ENCODE measurements at regions not wholly inside any gene's neighbourhood (a gene's known extent, or its start where the extent isn't known, plus 50 kb on each side); places are given as distances from the start of the nearest gene placed in this dataset.

DNA sequence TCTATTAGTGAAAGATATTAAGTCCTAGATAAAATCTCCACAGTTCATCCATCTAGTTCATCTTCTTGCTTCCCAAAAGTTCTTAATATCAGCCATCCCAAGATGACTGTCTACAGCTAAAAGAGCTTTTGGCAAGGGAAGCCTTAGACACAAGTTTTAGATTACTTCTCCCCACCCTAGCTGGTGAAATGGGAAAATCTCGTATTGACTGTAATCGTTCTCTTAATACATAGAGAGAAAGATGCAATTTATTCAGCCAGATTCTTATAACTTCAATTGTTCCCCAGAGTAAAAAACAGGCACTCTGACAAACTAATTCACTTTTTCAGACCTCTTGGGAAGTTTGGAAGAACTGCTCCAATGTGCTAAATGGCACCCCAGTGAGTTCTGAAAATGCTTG, 1439.6 kb upstream of the C9orf72 start:
- no peak overlapping the region for H3K4ac ChIP-seq (ENCODE audit: low read depth, low read length)
- no TSS peak for BruUV-seq (replicated peaks)
- H2BK5ac ChIP-seq (ENCODE audit: low read depth, low read length, poor library complexity, severe bottlenecking), result no peak overlapping the region
- ChIA-PET POLR2A (ENCODE audit: unreplicated experiment) (no interaction called here), CTCF (no interaction called here)
- no peaks in the 10 kb centered on the region for H3K9me3 ChIP-seq (ENCODE audit: control insufficient read depth, insufficient read depth, low read length)
- H3K18ac ChIP-seq (ENCODE audit: low read depth, low read length), result no peak overlapping the region
- H2AK5ac ChIP-seq (ENCODE audit: low read depth, low read length), result no peak overlapping the region
- H3K56ac ChIP-seq (ENCODE audit: extremely low read depth, insufficient read depth, low read length), result no peak overlapping the region
- H4K5ac ChIP-seq (ENCODE audit: low read depth, low read length), result no peak overlapping the region
- H3K4me2 ChIP-seq (ENCODE audit: low read depth, low read length), result no peak overlapping the region
- no peaks in the 10 kb centered on the region for H3K27me3 ChIP-seq (ENCODE audit: control insufficient read depth, insufficient read depth, low read length)
- H4K91ac ChIP-seq (ENCODE audit: insufficient read depth, low read depth, low read length), result no peak overlapping the region
- H3K4me3 ChIP-seq (ENCODE audit: insufficient read depth, low read depth, low read length), result no peak overlapping the region
- no peak overlapping the region for H2AK9ac ChIP-seq (replicated peaks; ENCODE audit: low read depth, low read length, poor library complexity)
- no peak overlapping the region for H2BK15ac ChIP-seq (ENCODE audit: low read depth, low read length)
- TF ChIP-seq RAD21 (IDR thresholded peaks at IDR 0.05; ENCODE audit: low read length), result no peak
- TF ChIP-seq FOS (IDR thresholded peaks at IDR 0.05; ENCODE audit: low read depth, low read length), result no peak
- TF ChIP-seq NFE2L2 (IDR thresholded peaks at IDR 0.05; ENCODE audit: low read depth, low read length), result no peak
- TF ChIP-seq MAZ (IDR thresholded peaks at IDR 0.05; ENCODE audit: borderline replicate concordance, low read depth, low read length), result no peak
- TF ChIP-seq, protein P1, sequence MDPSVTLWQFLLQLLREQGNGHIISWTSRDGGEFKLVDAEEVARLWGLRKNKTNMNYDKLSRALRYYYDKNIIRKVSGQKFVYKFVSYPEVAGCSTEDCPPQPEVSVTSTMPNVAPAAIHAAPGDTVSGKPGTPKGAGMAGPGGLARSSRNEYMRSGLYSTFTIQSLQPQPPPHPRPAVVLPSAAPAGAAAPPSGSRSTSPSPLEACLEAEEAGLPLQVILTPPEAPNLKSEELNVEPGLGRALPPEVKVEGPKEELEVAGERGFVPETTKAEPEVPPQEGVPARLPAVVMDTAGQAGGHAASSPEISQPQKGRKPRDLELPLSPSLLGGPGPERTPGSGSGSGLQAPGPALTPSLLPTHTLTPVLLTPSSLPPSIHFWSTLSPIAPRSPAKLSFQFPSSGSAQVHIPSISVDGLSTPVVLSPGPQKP (IDR thresholded peaks at IDR 0.05; ENCODE audit: borderline replicate concordance, low read depth, low read length), result no peak
- TF ChIP-seq, protein P2, sequence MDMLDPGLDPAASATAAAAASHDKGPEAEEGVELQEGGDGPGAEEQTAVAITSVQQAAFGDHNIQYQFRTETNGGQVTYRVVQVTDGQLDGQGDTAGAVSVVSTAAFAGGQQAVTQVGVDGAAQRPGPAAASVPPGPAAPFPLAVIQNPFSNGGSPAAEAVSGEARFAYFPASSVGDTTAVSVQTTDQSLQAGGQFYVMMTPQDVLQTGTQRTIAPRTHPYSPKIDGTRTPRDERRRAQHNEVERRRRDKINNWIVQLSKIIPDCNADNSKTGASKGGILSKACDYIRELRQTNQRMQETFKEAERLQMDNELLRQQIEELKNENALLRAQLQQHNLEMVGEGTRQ (IDR thresholded peaks at IDR 0.05; ENCODE audit: low read depth, low read length), result no peak
- no peak for TF ChIP-seq CHD1 (IDR thresholded peaks at IDR 0.05; ENCODE audit: low read depth, low read length)
- TF ChIP-seq MAFK (IDR thresholded peaks at IDR 0.05; ENCODE audit: low read depth, low read length), result no peak
- H3K4me1 ChIP-seq (ENCODE audit: control insufficient read depth, insufficient read depth, low read length), result no peaks in the 10 kb centered on the region
- H3K27ac ChIP-seq (ENCODE audit: insufficient read depth, low read length), result no peak overlapping the region
- no peak overlapping the region for H2BK120ac ChIP-seq (ENCODE audit: low read depth, low read length)
- no CpG with 5 or more reads among the region's 2 CpGs for WGBS, 2 experiments (ENCODE audit: extremely low coverage in 2 of 2, insufficient read length in 1 of 2)
- H3K14ac ChIP-seq (replicated peaks; ENCODE audit: low read depth, low read length), result no peak overlapping the region
- no peak overlapping the region for H3K23ac ChIP-seq (ENCODE audit: low read depth, low read length)
- intact Hi-C loops (cut with micrococcal nuclease) (no loop called here), in situ Hi-C loops (cut with MboI; ENCODE audit: low sequenced_read_pairs) (no loop called here), dilution Hi-C loops (cut with HindIII; ENCODE audit: low sequenced_read_pairs, unreplicated experiment) (no loop called here)
- H2AFZ ChIP-seq (replicated peaks; ENCODE audit: low read length, poor library complexity), result no peak overlapping the region
- no peaks in the 10 kb centered on the region for H3K79me1 ChIP-seq (ENCODE audit: low read depth in 1 of 2, low read length in 2 of 2)
- DNase-seq (no peak), ATAC-seq (ENCODE audit: low read depth) (no peak)
- no peak overlapping the region for H4K8ac ChIP-seq (ENCODE audit: low read depth in 2 of 2, low read length in 2 of 2)
- H3K36me3 ChIP-seq (ENCODE audit: control insufficient read depth, insufficient read depth, low read length), result no peaks in the 10 kb centered on the region
- no peak overlapping the region for H3K9ac ChIP-seq (ENCODE audit: low read depth, low read length)
- no peak overlapping the region for H2BK20ac ChIP-seq (ENCODE audit: low read depth, low read length)
- H3K9me1 ChIP-seq (ENCODE audit: insufficient read depth, low read length), result no peaks in the 10 kb centered on the region
- no peaks in the 10 kb centered on the region for H4K20me1 ChIP-seq (ENCODE audit: insufficient read depth, low read length)
